ENCODE measurements at regions not wholly inside any gene's neighbourhood (a gene's known extent, or its start where the extent isn't known, plus 50 kb on each side); places are given as distances from the start of the nearest gene placed in this dataset.

DNA sequence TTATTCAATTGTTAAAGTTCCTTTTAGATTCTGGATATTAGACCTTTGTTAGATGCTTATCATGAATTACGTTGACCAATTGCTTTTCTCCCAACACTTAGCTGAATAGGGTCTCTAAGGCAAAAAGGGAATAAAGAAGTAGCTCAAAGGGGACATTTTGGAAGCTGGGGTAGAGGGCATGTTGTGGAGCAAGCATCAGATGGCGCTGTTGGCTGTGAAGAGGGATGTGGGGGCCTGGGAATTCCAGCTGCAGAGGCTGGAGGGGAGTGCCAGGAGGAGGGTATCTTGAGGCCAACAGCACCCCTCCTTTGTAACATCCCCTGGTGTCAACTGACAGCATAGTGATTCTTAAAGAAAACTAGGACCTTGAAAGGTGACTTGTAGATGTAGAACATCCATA lies 198.2 kb downstream of the ADCYAP1 start:
- H2AFZ ChIP-seq (ENCODE audit: low read depth, low read length): no peak overlapping the region
- no peaks in the 10 kb centered on the region for H3K4me1 ChIP-seq (ENCODE audit: low read length)
- no peak overlapping the region for H3K4me3 ChIP-seq (ENCODE audit: low read length)
- H3K4me2 ChIP-seq (ENCODE audit: low read length): no peak overlapping the region
- no peaks in the 10 kb centered on the region for H3K36me3 ChIP-seq (replicated peaks; ENCODE audit: low read depth, low read length)
- no peak for TF ChIP-seq EZH2phosphoT487 (IDR thresholded peaks at IDR 0.05; ENCODE audit: low read depth)
- no peak for TF ChIP-seq CTCF (IDR thresholded peaks at IDR 0.05; ENCODE audit: low read depth, low read length)
- H4K20me1 ChIP-seq (ENCODE audit: insufficient read depth, low read length): no peaks in the 10 kb centered on the region
- H3K27me3 ChIP-seq (ENCODE audit: low read depth, low read length): no peaks in the 10 kb centered on the region
- no peaks in the 10 kb centered on the region for H3K9me3 ChIP-seq (ENCODE audit: insufficient read depth, low read length)
- H3K79me2 ChIP-seq (ENCODE audit: low read length): no peaks in the 10 kb centered on the region
- H3K9ac ChIP-seq (ENCODE audit: low read length): no peak overlapping the region
- H3K27ac ChIP-seq (ENCODE audit: low read length): no peak overlapping the region

DNA sequence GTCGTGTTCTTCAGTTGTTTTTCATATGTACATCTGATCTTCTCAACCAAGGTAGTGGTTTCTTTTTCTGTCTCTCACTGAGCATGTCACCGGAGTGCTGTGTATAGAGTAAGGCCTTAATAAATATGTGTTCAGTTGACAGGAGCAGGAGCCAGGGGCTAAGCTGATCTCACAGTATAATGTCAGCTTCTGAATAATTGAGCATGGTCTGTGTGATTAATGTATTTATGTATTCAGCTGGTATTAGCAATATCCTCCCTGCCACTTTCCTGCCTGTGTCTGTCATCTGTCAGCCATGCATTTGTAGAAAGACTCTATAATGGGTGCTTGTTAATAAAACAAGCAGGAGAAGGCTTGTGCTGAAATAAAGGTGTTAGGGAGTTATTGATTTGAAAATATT lies 198.9 kb downstream of the ADCYAP1 start:
- Histone ChIP-seq H3K4me2 (ENCODE audit: low read length) (no peak overlapping the region), H3K79me2 (ENCODE audit: low read length) (no peaks in the 10 kb centered on the region), H3K27me3 (ENCODE audit: low read depth, low read length) (no peaks in the 10 kb centered on the region), H3K4me1 (ENCODE audit: low read length) (no peaks in the 10 kb centered on the region), H2AFZ (ENCODE audit: low read depth, low read length) (no peak overlapping the region), H3K9ac (ENCODE audit: low read length) (no peak overlapping the region), H4K20me1 (ENCODE audit: insufficient read depth, low read length) (no peaks in the 10 kb centered on the region), H3K4me3 (ENCODE audit: low read length) (no peak overlapping the region), H3K27ac (ENCODE audit: low read length) (no peak overlapping the region), H3K9me3 (ENCODE audit: insufficient read depth, low read length) (no peaks in the 10 kb centered on the region), H3K36me3 (replicated peaks; ENCODE audit: low read depth, low read length) (no peaks in the 10 kb centered on the region)
- TF ChIP-seq EZH2phosphoT487 (IDR thresholded peaks at IDR 0.05; ENCODE audit: low read depth): no peak
- no peak for TF ChIP-seq CTCF (IDR thresholded peaks at IDR 0.05; ENCODE audit: low read depth, low read length)

GRCh38 chr18:1104181-1104881 lies 199.7 kb downstream of the ADCYAP1 start:
- no peaks in the 10 kb centered on the region for H3K4me1 ChIP-seq (ENCODE audit: low read length)
- no peak overlapping the region for H3K27ac ChIP-seq (ENCODE audit: low read length)
- H3K36me3 ChIP-seq (replicated peaks; ENCODE audit: low read depth, low read length): no peaks in the 10 kb centered on the region
- H3K27me3 ChIP-seq (ENCODE audit: low read depth, low read length): no peaks in the 10 kb centered on the region
- H3K4me3 ChIP-seq (ENCODE audit: low read length): no peak overlapping the region
- H3K9me3 ChIP-seq (ENCODE audit: insufficient read depth, low read length): no peaks in the 10 kb centered on the region
- TF ChIP-seq CTCF (IDR thresholded peaks at IDR 0.05; ENCODE audit: low read depth, low read length) (no peak), EZH2phosphoT487 (IDR thresholded peaks at IDR 0.05; ENCODE audit: low read depth) (no peak)
- H2AFZ ChIP-seq (ENCODE audit: low read depth, low read length): no peak overlapping the region
- H3K9ac ChIP-seq (ENCODE audit: low read length): no peak overlapping the region
- no peaks in the 10 kb centered on the region for H4K20me1 ChIP-seq (ENCODE audit: insufficient read depth, low read length)
- no peak overlapping the region for H3K4me2 ChIP-seq (ENCODE audit: low read length)
- H3K79me2 ChIP-seq (ENCODE audit: low read length): no peaks in the 10 kb centered on the region

DNA sequence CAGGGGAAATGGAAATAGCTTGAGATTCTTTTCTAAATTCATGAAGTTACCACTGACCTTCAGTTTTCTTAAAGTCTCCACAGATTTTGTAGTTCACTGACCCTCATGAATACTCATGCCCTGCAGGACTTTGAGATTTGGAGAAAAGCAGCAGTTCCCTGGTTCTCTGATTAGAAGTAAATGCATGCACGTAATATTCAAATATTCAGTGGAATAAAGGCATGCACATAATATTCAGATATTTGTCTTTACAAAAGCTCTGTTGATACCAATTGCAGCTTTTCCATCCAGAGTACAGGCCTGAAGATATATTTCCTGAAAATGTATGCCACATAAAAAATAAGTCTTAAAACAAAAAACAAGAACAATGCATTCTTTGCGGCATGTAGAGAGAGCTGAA lies 219.8 kb downstream of the ADCYAP1 start:
- TF ChIP-seq CTCF (IDR thresholded peaks at IDR 0.05; ENCODE audit: low read depth, low read length) (no peak), EZH2phosphoT487 (IDR thresholded peaks at IDR 0.05; ENCODE audit: low read depth) (no peak)
- no peak overlapping the region for H3K27ac ChIP-seq (ENCODE audit: low read length)
- no peaks in the 10 kb centered on the region for H3K79me2 ChIP-seq (ENCODE audit: low read length)
- H3K4me1 ChIP-seq (ENCODE audit: low read length): no peaks in the 10 kb centered on the region
- H3K9me3 ChIP-seq (ENCODE audit: insufficient read depth, low read length): no peaks in the 10 kb centered on the region
- no peak overlapping the region for H2AFZ ChIP-seq (ENCODE audit: low read depth, low read length)
- H3K27me3 ChIP-seq (ENCODE audit: low read depth, low read length): no peaks in the 10 kb centered on the region
- no peaks in the 10 kb centered on the region for H3K36me3 ChIP-seq (replicated peaks; ENCODE audit: low read depth, low read length)
- H3K4me2 ChIP-seq (ENCODE audit: low read length): no peak overlapping the region
- H3K9ac ChIP-seq (ENCODE audit: low read length): no peak overlapping the region
- no peaks in the 10 kb centered on the region for H4K20me1 ChIP-seq (ENCODE audit: insufficient read depth, low read length)
- no peak overlapping the region for H3K4me3 ChIP-seq (ENCODE audit: low read length)

All from OCI-LY3 (cell line).